ENCODE measurements at regions not wholly inside any gene's neighbourhood (a gene's known extent, or its start where the extent isn't known, plus 50 kb on each side); places are given as distances from the start of the nearest gene placed in this dataset.

DNA sequence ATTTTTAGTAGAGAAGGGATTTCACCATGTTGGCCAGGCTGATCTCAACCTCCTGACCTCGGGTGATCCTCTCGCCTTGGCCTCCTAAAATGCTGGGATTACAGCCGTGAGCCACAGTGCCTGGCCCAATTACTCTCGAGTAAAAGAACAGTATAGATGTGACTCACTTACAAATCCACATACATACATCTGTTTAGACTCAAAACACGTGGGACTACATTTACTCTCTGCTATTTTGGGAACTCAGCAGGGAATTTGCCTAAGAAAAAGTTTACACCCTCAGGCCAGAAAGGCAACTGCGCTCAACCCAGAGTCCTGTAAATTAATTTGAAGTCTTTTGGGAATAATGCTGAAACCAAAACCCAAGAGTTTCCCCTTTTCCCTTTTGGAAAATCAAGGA lies 289.7 kb downstream of the KLF6 start:
- TF ChIP-seq, protein P1, sequence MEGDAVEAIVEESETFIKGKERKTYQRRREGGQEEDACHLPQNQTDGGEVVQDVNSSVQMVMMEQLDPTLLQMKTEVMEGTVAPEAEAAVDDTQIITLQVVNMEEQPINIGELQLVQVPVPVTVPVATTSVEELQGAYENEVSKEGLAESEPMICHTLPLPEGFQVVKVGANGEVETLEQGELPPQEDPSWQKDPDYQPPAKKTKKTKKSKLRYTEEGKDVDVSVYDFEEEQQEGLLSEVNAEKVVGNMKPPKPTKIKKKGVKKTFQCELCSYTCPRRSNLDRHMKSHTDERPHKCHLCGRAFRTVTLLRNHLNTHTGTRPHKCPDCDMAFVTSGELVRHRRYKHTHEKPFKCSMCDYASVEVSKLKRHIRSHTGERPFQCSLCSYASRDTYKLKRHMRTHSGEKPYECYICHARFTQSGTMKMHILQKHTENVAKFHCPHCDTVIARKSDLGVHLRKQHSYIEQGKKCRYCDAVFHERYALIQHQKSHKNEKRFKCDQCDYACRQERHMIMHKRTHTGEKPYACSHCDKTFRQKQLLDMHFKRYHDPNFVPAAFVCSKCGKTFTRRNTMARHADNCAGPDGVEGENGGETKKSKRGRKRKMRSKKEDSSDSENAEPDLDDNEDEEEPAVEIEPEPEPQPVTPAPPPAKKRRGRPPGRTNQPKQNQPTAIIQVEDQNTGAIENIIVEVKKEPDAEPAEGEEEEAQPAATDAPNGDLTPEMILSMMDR (IDR thresholded peaks at IDR 0.05): no peak
- TF ChIP-seq RCOR1 (IDR thresholded peaks at IDR 0.05; ENCODE audit: low read length) (no peak), EZH2phosphoT487 (IDR thresholded peaks at IDR 0.05; ENCODE audit: borderline replicate concordance, low read depth) (no peak), POLR2AphosphoS5 (IDR thresholded peaks at IDR 0.05; ENCODE audit: low read depth, low read length) (no peak), RAD21 (IDR thresholded peaks at IDR 0.05; ENCODE audit: low read length) (no peak), SMC3 (IDR thresholded peaks at IDR 0.05; ENCODE audit: low read depth, low read length) (no peak), TAF1 (IDR thresholded peaks at IDR 0.05; ENCODE audit: borderline replicate concordance, low read depth, low read length) (no peak), CHD2 (IDR thresholded peaks at IDR 0.05; ENCODE audit: low read length, partially characterized antibody) (no peak), TCF12 (IDR thresholded peaks at IDR 0.05) (no peak), YY1 (IDR thresholded peaks at IDR 0.05; ENCODE audit: low read depth) (no peak), EP300 (IDR thresholded peaks at IDR 0.05; ENCODE audit: borderline replicate concordance in 1 of 2, low read depth in 1 of 2, low read length in 1 of 2) (no peak), NRF1 (IDR thresholded peaks at IDR 0.05; ENCODE audit: low read depth, low read length) (no peak), SIN3A (IDR thresholded peaks at IDR 0.05; ENCODE audit: borderline replicate concordance, low read depth, low read length) (no peak)
- TF ChIP-seq, protein P2, sequence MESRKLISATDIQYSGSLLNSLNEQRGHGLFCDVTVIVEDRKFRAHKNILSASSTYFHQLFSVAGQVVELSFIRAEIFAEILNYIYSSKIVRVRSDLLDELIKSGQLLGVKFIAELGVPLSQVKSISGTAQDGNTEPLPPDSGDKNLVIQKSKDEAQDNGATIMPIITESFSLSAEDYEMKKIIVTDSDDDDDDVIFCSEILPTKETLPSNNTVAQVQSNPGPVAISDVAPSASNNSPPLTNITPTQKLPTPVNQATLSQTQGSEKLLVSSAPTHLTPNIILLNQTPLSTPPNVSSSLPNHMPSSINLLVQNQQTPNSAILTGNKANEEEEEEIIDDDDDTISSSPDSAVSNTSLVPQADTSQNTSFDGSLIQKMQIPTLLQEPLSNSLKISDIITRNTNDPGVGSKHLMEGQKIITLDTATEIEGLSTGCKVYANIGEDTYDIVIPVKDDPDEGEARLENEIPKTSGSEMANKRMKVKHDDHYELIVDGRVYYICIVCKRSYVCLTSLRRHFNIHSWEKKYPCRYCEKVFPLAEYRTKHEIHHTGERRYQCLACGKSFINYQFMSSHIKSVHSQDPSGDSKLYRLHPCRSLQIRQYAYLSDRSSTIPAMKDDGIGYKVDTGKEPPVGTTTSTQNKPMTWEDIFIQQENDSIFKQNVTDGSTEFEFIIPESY (IDR thresholded peaks at IDR 0.05; ENCODE audit: borderline replicate concordance, low read depth): no peak

Measured in SK-N-SH (cell line).